ENCODE measurements at regions not wholly inside any gene's neighbourhood (a gene's known extent, or its start where the extent isn't known, plus 50 kb on each side); places are given as distances from the start of the nearest gene placed in this dataset.

- H2AFZ ChIP-seq (ENCODE audit: low read length), result no peak overlapping the region
- no peak overlapping the region for H3K4me2 ChIP-seq (ENCODE audit: low read depth, low read length, poor library complexity, severe bottlenecking)
- H3K27me3 ChIP-seq (ENCODE audit: low read length), result no peaks in the 10 kb centered on the region
These were observed 329.3 kb downstream of the SPRY2 start for GRCh38 chr13:80011448-80012212.

GRCh38 chr13:80010846-80011245, 330.1 kb downstream of the SPRY2 start:
- Histone ChIP-seq H4K20me1 (ENCODE audit: insufficient read depth, low read depth, low read length) (no peaks in the 10 kb centered on the region), H3K4me1 (ENCODE audit: low read length) (no peaks in the 10 kb centered on the region), H3K9me2 (replicated peaks; ENCODE audit: insufficient read depth, low read length) (no peaks in the 10 kb centered on the region), H2AFZ (ENCODE audit: low read length) (no peak overlapping the region), H3K36me3 (ENCODE audit: insufficient read depth, low read length) (no peaks in the 10 kb centered on the region), H3K4me3 (ENCODE audit: low read length) (no peak overlapping the region), H3K9me3 (ENCODE audit: low read length) (0 out of 2 replicates have a peak, but pooled peaks cover 2% of the 10 kb centered on the region), H3K79me2 (ENCODE audit: low read length) (no peaks in the 10 kb centered on the region), H3K27me3 (ENCODE audit: low read length) (no peaks in the 10 kb centered on the region), H3K4me2 (ENCODE audit: low read depth, low read length, poor library complexity, severe bottlenecking) (no peak overlapping the region), H3K9ac (ENCODE audit: low read length) (no peak overlapping the region), H3K27ac (ENCODE audit: low read length) (no peak overlapping the region)
- DNase-seq, result no peak

More at GRCh38 chr13:80011448-80012212, 329.3 kb downstream of the SPRY2 start:
- Histone ChIP-seq H3K9ac (ENCODE audit: low read length) (no peak overlapping the region), H3K4me1 (ENCODE audit: low read length) (no peaks in the 10 kb centered on the region), H3K27ac (ENCODE audit: low read length) (no peak overlapping the region), H3K9me2 (replicated peaks; ENCODE audit: insufficient read depth, low read length) (no peaks in the 10 kb centered on the region), H3K9me3 (ENCODE audit: low read length) (0 out of 2 replicates have a peak, but pooled peaks cover 2% of the 10 kb centered on the region), H4K20me1 (ENCODE audit: insufficient read depth, low read depth, low read length) (no peaks in the 10 kb centered on the region), H3K4me3 (ENCODE audit: low read length) (no peak overlapping the region), H3K79me2 (ENCODE audit: low read length) (no peaks in the 10 kb centered on the region), H3K36me3 (ENCODE audit: insufficient read depth, low read length) (no peaks in the 10 kb centered on the region)
- DNase-seq, result no peak

- Histone ChIP-seq H3K4me3 (ENCODE audit: low read length) (no peak overlapping the region), H3K27me3 (ENCODE audit: low read length) (no peaks in the 10 kb centered on the region), H3K9me2 (replicated peaks; ENCODE audit: insufficient read depth, low read length) (no peaks in the 10 kb centered on the region), H2AFZ (ENCODE audit: low read length) (no peak overlapping the region), H3K27ac (ENCODE audit: low read length) (no peak overlapping the region), H4K20me1 (ENCODE audit: insufficient read depth, low read depth, low read length) (no peaks in the 10 kb centered on the region), H3K79me2 (ENCODE audit: low read length) (no peaks in the 10 kb centered on the region), H3K9me3 (ENCODE audit: low read length) (0 out of 2 replicates have a peak, but pooled peaks cover 2% of the 10 kb centered on the region), H3K4me1 (ENCODE audit: low read length) (no peaks in the 10 kb centered on the region), H3K36me3 (ENCODE audit: insufficient read depth, low read length) (no peaks in the 10 kb centered on the region), H3K4me2 (ENCODE audit: low read depth, low read length, poor library complexity, severe bottlenecking) (no peak overlapping the region), H3K9ac (ENCODE audit: low read length) (no peak overlapping the region)
- no peak for DNase-seq
These were observed 330.6 kb downstream of the SPRY2 start for GRCh38 chr13:80010286-80010831.

GRCh38 chr13:80009760-80010159, 331.2 kb downstream of the SPRY2 start:
- H2AFZ ChIP-seq (ENCODE audit: low read length), result no peak overlapping the region
- H4K20me1 ChIP-seq (ENCODE audit: insufficient read depth, low read depth, low read length), result no peaks in the 10 kb centered on the region
- no peaks in the 10 kb centered on the region for H3K27me3 ChIP-seq (ENCODE audit: low read length)
- H3K36me3 ChIP-seq (ENCODE audit: insufficient read depth, low read length), result no peaks in the 10 kb centered on the region
- no peak overlapping the region for H3K9ac ChIP-seq (ENCODE audit: low read length)
- no peak overlapping the region for H3K27ac ChIP-seq (ENCODE audit: low read length)
- no peak overlapping the region for H3K4me2 ChIP-seq (ENCODE audit: low read depth, low read length, poor library complexity, severe bottlenecking)
- H3K4me3 ChIP-seq (ENCODE audit: low read length), result no peak overlapping the region
- no peaks in the 10 kb centered on the region for H3K4me1 ChIP-seq (ENCODE audit: low read length)
- DNase-seq, result no peak
- H3K9me3 ChIP-seq (ENCODE audit: low read length), result 0 out of 2 replicates have a peak, but pooled peaks cover 2% of the 10 kb centered on the region
- no peaks in the 10 kb centered on the region for H3K9me2 ChIP-seq (replicated peaks; ENCODE audit: insufficient read depth, low read length)
- H3K79me2 ChIP-seq (ENCODE audit: low read length), result no peaks in the 10 kb centered on the region

- Histone ChIP-seq H3K4me1 (ENCODE audit: low read length) (no peaks in the 10 kb centered on the region), H3K79me2 (ENCODE audit: low read length) (no peaks in the 10 kb centered on the region), H3K27me3 (ENCODE audit: low read length) (no peaks in the 10 kb centered on the region), H3K9ac (ENCODE audit: low read length) (no peak overlapping the region), H3K36me3 (ENCODE audit: insufficient read depth, low read length) (no peaks in the 10 kb centered on the region), H3K9me2 (replicated peaks; ENCODE audit: insufficient read depth, low read length) (no peaks in the 10 kb centered on the region), H3K9me3 (ENCODE audit: low read length) (no peaks in the 10 kb centered on the region), H2AFZ (ENCODE audit: low read length) (no peak overlapping the region), H3K4me3 (ENCODE audit: low read length) (no peak overlapping the region), H3K4me2 (ENCODE audit: low read depth, low read length, poor library complexity, severe bottlenecking) (no peak overlapping the region), H4K20me1 (ENCODE audit: insufficient read depth, low read depth, low read length) (no peaks in the 10 kb centered on the region), H3K27ac (ENCODE audit: low read length) (no peak overlapping the region)
- no peak for DNase-seq
These were observed 334.0 kb downstream of the SPRY2 start for GRCh38 chr13:80006940-80007339.

GRCh38 chr13:80001510-80001842, 339.4 kb downstream of the SPRY2 start:
- Histone ChIP-seq H3K9me3 (ENCODE audit: low read length) (no peaks in the 10 kb centered on the region), H3K27me3 (ENCODE audit: low read length) (no peaks in the 10 kb centered on the region), H3K27ac (ENCODE audit: low read length) (no peak overlapping the region), H3K79me2 (ENCODE audit: low read length) (no peaks in the 10 kb centered on the region), H3K4me2 (ENCODE audit: low read depth, low read length, poor library complexity, severe bottlenecking) (no peak overlapping the region), H3K4me1 (ENCODE audit: low read length) (no peaks in the 10 kb centered on the region), H3K36me3 (ENCODE audit: insufficient read depth, low read length) (no peaks in the 10 kb centered on the region), H3K9ac (ENCODE audit: low read length) (no peak overlapping the region), H3K9me2 (replicated peaks; ENCODE audit: insufficient read depth, low read length) (no peaks in the 10 kb centered on the region), H2AFZ (ENCODE audit: low read length) (no peak overlapping the region), H4K20me1 (ENCODE audit: insufficient read depth, low read depth, low read length) (no peaks in the 10 kb centered on the region), H3K4me3 (ENCODE audit: low read length) (no peak overlapping the region)
- no peak for DNase-seq

GRCh38 chr13:80000684-80001509, 340.0 kb downstream of the SPRY2 start:
- Histone ChIP-seq H3K4me3 (ENCODE audit: low read length) (no peak overlapping the region), H3K9me3 (ENCODE audit: low read length) (no peaks in the 10 kb centered on the region), H3K9me2 (replicated peaks; ENCODE audit: insufficient read depth, low read length) (no peaks in the 10 kb centered on the region), H3K36me3 (ENCODE audit: insufficient read depth, low read length) (no peaks in the 10 kb centered on the region), H4K20me1 (ENCODE audit: insufficient read depth, low read depth, low read length) (no peaks in the 10 kb centered on the region), H3K79me2 (ENCODE audit: low read length) (no peaks in the 10 kb centered on the region), H3K4me1 (ENCODE audit: low read length) (no peaks in the 10 kb centered on the region), H3K4me2 (ENCODE audit: low read depth, low read length, poor library complexity, severe bottlenecking) (no peak overlapping the region), H3K9ac (ENCODE audit: low read length) (no peak overlapping the region), H3K27me3 (ENCODE audit: low read length) (no peaks in the 10 kb centered on the region), H2AFZ (ENCODE audit: low read length) (no peak overlapping the region), H3K27ac (ENCODE audit: low read length) (no peak overlapping the region)
- no peak for DNase-seq

- H3K79me2 ChIP-seq (ENCODE audit: low read length), result no peaks in the 10 kb centered on the region
- no peaks in the 10 kb centered on the region for H3K27me3 ChIP-seq (ENCODE audit: low read length)
- H2AFZ ChIP-seq (ENCODE audit: low read length), result no peak overlapping the region
- no peaks in the 10 kb centered on the region for H4K20me1 ChIP-seq (ENCODE audit: insufficient read depth, low read depth, low read length)
- H3K4me3 ChIP-seq (ENCODE audit: low read length), result no peak overlapping the region
- no peaks in the 10 kb centered on the region for H3K4me1 ChIP-seq (ENCODE audit: low read length)
- no peaks in the 10 kb centered on the region for H3K9me2 ChIP-seq (replicated peaks; ENCODE audit: insufficient read depth, low read length)
- H3K9me3 ChIP-seq (ENCODE audit: low read length), result no peaks in the 10 kb centered on the region
- H3K9ac ChIP-seq (ENCODE audit: low read length), result no peak overlapping the region
- H3K36me3 ChIP-seq (ENCODE audit: insufficient read depth, low read length), result no peaks in the 10 kb centered on the region
- H3K4me2 ChIP-seq (ENCODE audit: low read depth, low read length, poor library complexity, severe bottlenecking), result no peak overlapping the region
- DNase-seq, result no peak
- H3K27ac ChIP-seq (ENCODE audit: low read length), result no peak overlapping the region
These were observed 341.3 kb downstream of the SPRY2 start for GRCh38 chr13:79999601-80000000.
